Prostate gland (tissue), 2 donors: ENCODE measurements at regions not wholly inside any gene's neighbourhood (a gene's known extent, or its start where the extent isn't known, plus 50 kb on each side); places are given as distances from the start of the nearest gene placed in this dataset.

Experiments
- DNase-seq: peaks from one replicate; pipeline ENCODE4 v3.0.0-alpha.2; 2019; ENCODE audit warnings: low spot score
- H3K27ac ChIP-seq, 2 donors: fragments of 200-600 bp; sonication (generic); 2 replicates each; pipeline ENCODE4 v1.5.1; 2017 to 2019
- H3K27me3 ChIP-seq: fragments of 200-600 bp; sonication (generic); replicated peaks from 2 replicates; pipeline ENCODE4 v1.5.1; 2019; ENCODE audit not compliant: insufficient read depth
- H3K36me3 ChIP-seq, 2 donors: fragments of 200-600 bp; sonication (generic); 1 replicate in 1 of 2; 2 replicates in 1 of 2; pipeline versions ENCODE4 v1.5.1 to v1.8.1; 2017 to 2019
- H3K4me1 ChIP-seq: fragments of 200-600 bp; sonication (generic); replicated peaks from 2 replicates; pipeline ENCODE4 v1.5.1; 2019
- H3K4me3 ChIP-seq, 2 donors: fragments of 200-600 bp; sonication (generic); 2 replicates each; pipeline ENCODE4 v1.5.1; 2017 to 2019
- H3K9me3 ChIP-seq: fragments of 200-600 bp; sonication (generic); 2 replicates; pipeline ENCODE4 v1.5.1; 2017
- CTCF ChIP-seq, 4 experiments: fragments of 200-600 bp in 2 of 4; fragments of 450-650 bp in 2 of 4; sonication (generic) in 2 of 4; IDR thresholded peaks; 1 replicate in 3 of 4; 2 replicates in 1 of 4; pipeline ENCODE4 v1.5.1; 2016 to 2019; ENCODE audit warnings: antibody characterized with exemption in 4 of 4, mild to moderate bottlenecking in 2 of 4, moderate library complexity in 2 of 4
- POLR2A ChIP-seq: fragments of 450-650 bp; IDR thresholded peaks from one replicate; pipeline ENCODE4 v1.6.1; 2016; ENCODE audit warnings: antibody characterized with exemption, mild to moderate bottlenecking
- POLR2AphosphoS5 ChIP-seq: sonication (generic); formaldehyde crosslinking; IDR thresholded peaks from one replicate; pipeline ENCODE4 v1.6.1; 2017; ENCODE audit warnings: antibody characterized with exemption
- WGBS: methylation state at CpG from one replicate; pipeline ENCODE4 v1.1.5; 2018; 5-methylcytosine and 5-hydroxymethylcytosine counted together
- intact Hi-C: fragments of 100-400 bp; cut with DNase I; formaldehyde crosslinking; loops from one replicate; pipeline ENCODE4 v1.14.2; 2022

GRCh38 chrX:8405631-8406030 is 59.0 kb upstream of the VCX3B start:
- TF ChIP-seq POLR2AphosphoS5 (no peak), CTCF (IDR thresholded peaks at IDR 0.05) (no peak), POLR2A (no peak)
- H3K4me1 ChIP-seq: no peaks in the 10 kb centered on the region
- H3K4me3 ChIP-seq: no peak overlapping the region
- no peaks in the 10 kb centered on the region for H3K36me3 ChIP-seq
- intact Hi-C loops: no loop called here
- DNase-seq: no peak
- WGBS: 39% methylated on average over 7 of the region's 7 CpGs
- no peaks in the 10 kb centered on the region for H3K9me3 ChIP-seq
- H3K27me3 ChIP-seq: no peaks in the 10 kb centered on the region
- no peak overlapping the region for H3K27ac ChIP-seq

- no peak overlapping the region for H3K4me3 ChIP-seq
- no peak overlapping the region for H3K27ac ChIP-seq
- no peaks in the 10 kb centered on the region for H3K27me3 ChIP-seq
- DNase-seq: no peak
- H3K9me3 ChIP-seq: no peaks in the 10 kb centered on the region
- intact Hi-C loops: no loop called here
- TF ChIP-seq POLR2A: no peak
- no peak for TF ChIP-seq CTCF (IDR thresholded peaks at IDR 0.05)
- no peak for TF ChIP-seq POLR2AphosphoS5
- no peaks in the 10 kb centered on the region for H3K36me3 ChIP-seq
- no peaks in the 10 kb centered on the region for H3K4me1 ChIP-seq
- 74% methylated on average over 2 of the region's 2 CpGs for WGBS
Observed at GRCh38 chrX:8413279-8413678, 51.4 kb upstream of the VCX3B start.
